MM.1S (cell line): ENCODE measurements at regions not wholly inside any gene's neighbourhood (a gene's known extent, or its start where the extent isn't known, plus 50 kb on each side); places are given as distances from the start of the nearest gene placed in this dataset.
"Not testable (repeated sequence)": the region's sequence is repeated elsewhere in the genome, so short reads cannot be mapped to it uniquely, and the experiment has no call there.

Source experiments
- DNase-seq: peaks from one replicate; pipeline ENCODE4 v3.0.0-alpha.2; 2015
- H2AFZ ChIP-seq: fragments of 300-600 bp; sonication (generic); 2 replicates; pipeline ENCODE4 v1.6.0; 2016; ENCODE audit warnings: antibody characterized with exemption, low read length
- H3F3A ChIP-seq: fragments of 300-600 bp; sonication (generic); 2 replicates; pipeline ENCODE4 v1.6.1; 2016; ENCODE audit warnings: mild to moderate bottlenecking, antibody characterized with exemption, low read length, moderate library complexity, mixed read lengths; ENCODE audit not compliant: insufficient read depth
- H3K27ac ChIP-seq: fragments of 300-600 bp; sonication (generic); 2 replicates; pipeline ENCODE4 v1.5.1; 2016; ENCODE audit warnings: mild to moderate bottlenecking, low read length
- H3K27me3 ChIP-seq: fragments of 300-600 bp; sonication (generic); replicated peaks from 2 replicates; pipeline ENCODE4 v1.6.0; 2016; ENCODE audit warnings: low read length; ENCODE audit not compliant: insufficient read depth
- H3K36me3 ChIP-seq: fragments of 300-600 bp; sonication (generic); replicated peaks from 2 replicates; pipeline ENCODE4 v1.6.1; 2016; ENCODE audit warnings: mild to moderate bottlenecking, low read length, mixed read lengths; ENCODE audit not compliant: insufficient read depth
- H3K4me1 ChIP-seq: fragments of 300-600 bp; sonication (generic); 2 replicates; pipeline ENCODE4 v1.6.1; 2016; ENCODE audit warnings: low read length, mixed read lengths
- H3K4me2 ChIP-seq: fragments of 300-600 bp; sonication (generic); 2 replicates; pipeline ENCODE4 v1.6.0; 2016; ENCODE audit warnings: low read depth, low read length
- H3K4me3 ChIP-seq: fragments of 300-600 bp; sonication (generic); 2 replicates; pipeline ENCODE4 v1.5.1; 2016; ENCODE audit warnings: low read length, mixed read lengths
- H3K79me2 ChIP-seq: fragments of 300-600 bp; sonication (generic); 2 replicates; pipeline ENCODE4 v1.6.1; 2016; ENCODE audit warnings: mixed run types, low read length, mixed read lengths
- H3K9ac ChIP-seq: fragments of 300-600 bp; sonication (generic); 2 replicates; pipeline ENCODE4 v1.6.1; 2016; ENCODE audit warnings: low read length, mixed read lengths
- H3K9me2 ChIP-seq: fragments of 300-600 bp; sonication (generic); replicated peaks from 2 replicates; pipeline ENCODE4 v1.6.1; 2016; ENCODE audit warnings: mild to moderate bottlenecking, low read length, mixed read lengths; ENCODE audit not compliant: insufficient read depth
- H3K9me3 ChIP-seq: fragments of 300-600 bp; sonication (generic); replicated peaks from 2 replicates; pipeline ENCODE4 v1.6.1; 2016; ENCODE audit warnings: mild to moderate bottlenecking, low read length, mixed read lengths; ENCODE audit not compliant: insufficient read depth
- H4K20me1 ChIP-seq: fragments of 300-600 bp; sonication (generic); 2 replicates; pipeline ENCODE4 v1.6.1; 2016; ENCODE audit warnings: mild to moderate bottlenecking, low read length, moderate library complexity, mixed read lengths; ENCODE audit not compliant: insufficient read depth
- EZH2 ChIP-seq: fragments of 300-600 bp; sonication (generic); optimal IDR thresholded peaks from 2 replicates; pipeline ENCODE3; 2017; ENCODE audit warnings: low read depth, mild to moderate bottlenecking, antibody characterized with exemption, low read length, mixed read lengths
- EZH2phosphoT487 ChIP-seq: fragments of 300-600 bp; sonication (generic); IDR thresholded peaks from 2 replicates; pipeline ENCODE4 v1.6.1; 2018; ENCODE audit warnings: antibody characterized with exemption, low read length
- TF ChIP-seq, protein P1 (sequence below): fragments of 300-600 bp; sonication (generic); IDR thresholded peaks from 2 replicates; pipeline ENCODE4 v1.5.1; 2016; ENCODE audit warnings: antibody characterized with exemption, low read length, mixed read lengths

DNA sequence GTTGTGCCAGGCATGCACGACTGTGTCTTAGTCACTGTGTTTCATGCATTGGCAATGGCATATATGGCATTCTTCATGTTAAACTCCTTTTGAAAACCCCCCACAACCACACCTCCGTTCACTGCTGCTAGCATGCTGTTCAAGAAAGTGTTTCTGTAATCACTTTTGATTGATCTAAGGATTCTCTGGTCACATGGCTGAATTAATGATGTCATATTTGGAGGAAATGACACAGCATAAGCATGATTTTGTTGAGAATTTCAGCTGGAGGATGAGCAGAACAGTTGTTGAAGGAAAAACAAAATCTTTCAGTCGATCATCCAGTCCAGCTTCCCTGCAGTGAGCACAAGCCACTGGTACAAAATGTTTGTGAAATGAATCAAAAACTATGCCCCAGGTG lies 203.5 kb upstream of the ECI2 start:
- H3K4me2 ChIP-seq: no peak overlapping the region
- no peaks in the 10 kb centered on the region for H3K27me3 ChIP-seq
- no peaks in the 10 kb centered on the region for H4K20me1 ChIP-seq
- H3K36me3 ChIP-seq: no peaks in the 10 kb centered on the region
- TF ChIP-seq EZH2: no peak
- TF ChIP-seq, protein P1, sequence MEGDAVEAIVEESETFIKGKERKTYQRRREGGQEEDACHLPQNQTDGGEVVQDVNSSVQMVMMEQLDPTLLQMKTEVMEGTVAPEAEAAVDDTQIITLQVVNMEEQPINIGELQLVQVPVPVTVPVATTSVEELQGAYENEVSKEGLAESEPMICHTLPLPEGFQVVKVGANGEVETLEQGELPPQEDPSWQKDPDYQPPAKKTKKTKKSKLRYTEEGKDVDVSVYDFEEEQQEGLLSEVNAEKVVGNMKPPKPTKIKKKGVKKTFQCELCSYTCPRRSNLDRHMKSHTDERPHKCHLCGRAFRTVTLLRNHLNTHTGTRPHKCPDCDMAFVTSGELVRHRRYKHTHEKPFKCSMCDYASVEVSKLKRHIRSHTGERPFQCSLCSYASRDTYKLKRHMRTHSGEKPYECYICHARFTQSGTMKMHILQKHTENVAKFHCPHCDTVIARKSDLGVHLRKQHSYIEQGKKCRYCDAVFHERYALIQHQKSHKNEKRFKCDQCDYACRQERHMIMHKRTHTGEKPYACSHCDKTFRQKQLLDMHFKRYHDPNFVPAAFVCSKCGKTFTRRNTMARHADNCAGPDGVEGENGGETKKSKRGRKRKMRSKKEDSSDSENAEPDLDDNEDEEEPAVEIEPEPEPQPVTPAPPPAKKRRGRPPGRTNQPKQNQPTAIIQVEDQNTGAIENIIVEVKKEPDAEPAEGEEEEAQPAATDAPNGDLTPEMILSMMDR: no peak
- TF ChIP-seq EZH2phosphoT487: no peak
- H3K9me2 ChIP-seq: no peaks in the 10 kb centered on the region
- no peaks in the 10 kb centered on the region for H3F3A ChIP-seq
- H3K9ac ChIP-seq: no peak overlapping the region
- no peak overlapping the region for H3K4me3 ChIP-seq
- DNase-seq: no peak
- no peak overlapping the region for H2AFZ ChIP-seq
- H3K27ac ChIP-seq: no peak overlapping the region
- H3K79me2 ChIP-seq: no peaks in the 10 kb centered on the region
- no peaks in the 10 kb centered on the region for H3K4me1 ChIP-seq
- no peaks in the 10 kb centered on the region for H3K9me3 ChIP-seq

DNA sequence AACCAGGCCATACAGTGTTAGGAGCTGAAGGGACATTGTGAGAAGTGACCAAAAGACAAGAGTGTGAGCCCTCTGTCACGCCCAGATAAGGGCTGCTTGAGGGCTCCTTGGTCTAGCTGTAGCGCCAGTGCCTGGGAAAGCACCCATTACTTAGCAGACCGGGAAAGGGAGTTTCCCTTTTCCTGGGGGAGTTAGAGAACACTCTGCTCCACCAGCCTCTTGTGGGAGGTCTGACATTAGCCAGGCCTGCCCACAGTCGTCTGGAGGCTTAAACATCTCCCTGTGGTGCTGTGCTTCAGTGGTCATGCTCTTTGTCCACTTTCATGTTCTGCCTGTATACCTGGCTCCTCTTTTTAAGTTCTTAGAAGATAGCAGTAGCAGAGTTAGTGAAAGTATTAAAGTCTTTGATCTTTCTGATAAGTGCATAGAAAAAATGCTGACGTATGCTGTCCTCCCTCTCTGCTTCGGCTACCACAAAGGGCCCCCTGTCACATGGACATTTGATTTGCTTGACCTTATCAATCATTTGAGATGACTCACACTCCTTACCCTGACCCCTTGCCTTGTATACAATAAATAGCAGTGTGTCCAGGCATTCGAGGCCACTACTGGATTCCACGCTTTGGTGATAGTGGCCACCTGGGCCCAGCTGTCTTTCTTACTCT lies 201.5 kb upstream of the ECI2 start:
- H3K9ac ChIP-seq: no peak overlapping the region
- H4K20me1 ChIP-seq: no peaks in the 10 kb centered on the region
- no peaks in the 10 kb centered on the region for H3K9me3 ChIP-seq
- no peaks in the 10 kb centered on the region for H3F3A ChIP-seq
- H3K4me1 ChIP-seq: no peaks in the 10 kb centered on the region
- H3K27ac ChIP-seq: no peak overlapping the region
- H3K9me2 ChIP-seq: no peaks in the 10 kb centered on the region
- no peak overlapping the region for H2AFZ ChIP-seq
- no peak overlapping the region for H3K4me3 ChIP-seq
- H3K27me3 ChIP-seq: no peaks in the 10 kb centered on the region
- no peaks in the 10 kb centered on the region for H3K79me2 ChIP-seq
- no peak for DNase-seq
- H3K36me3 ChIP-seq: no peaks in the 10 kb centered on the region
- TF ChIP-seq EZH2phosphoT487 (no peak), EZH2 (no peak)
- TF ChIP-seq, protein P1: no peak
- no peak overlapping the region for H3K4me2 ChIP-seq

DNA sequence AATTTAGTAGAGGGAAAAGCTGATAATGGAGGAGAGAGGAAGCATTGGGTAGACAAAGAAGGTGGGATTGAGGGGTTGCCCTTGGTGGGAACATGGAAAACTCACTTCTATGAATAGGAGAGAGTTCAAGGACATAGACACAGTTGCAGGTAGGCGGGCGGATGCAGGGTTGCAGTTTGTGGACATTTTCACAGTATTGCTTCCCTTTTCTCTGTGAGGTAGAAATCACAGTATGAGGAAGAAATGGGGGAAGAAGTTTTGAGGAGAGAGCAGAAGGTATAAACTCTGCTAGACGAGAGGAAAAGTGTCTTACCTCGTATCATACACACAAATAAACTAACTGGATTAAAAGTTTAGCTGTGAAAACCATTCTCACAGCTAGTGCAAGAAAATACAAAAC lies 200.7 kb upstream of the ECI2 start:
- H3K4me2 ChIP-seq: no peak overlapping the region
- no peak overlapping the region for H3K27ac ChIP-seq
- DNase-seq: no peak

DNA sequence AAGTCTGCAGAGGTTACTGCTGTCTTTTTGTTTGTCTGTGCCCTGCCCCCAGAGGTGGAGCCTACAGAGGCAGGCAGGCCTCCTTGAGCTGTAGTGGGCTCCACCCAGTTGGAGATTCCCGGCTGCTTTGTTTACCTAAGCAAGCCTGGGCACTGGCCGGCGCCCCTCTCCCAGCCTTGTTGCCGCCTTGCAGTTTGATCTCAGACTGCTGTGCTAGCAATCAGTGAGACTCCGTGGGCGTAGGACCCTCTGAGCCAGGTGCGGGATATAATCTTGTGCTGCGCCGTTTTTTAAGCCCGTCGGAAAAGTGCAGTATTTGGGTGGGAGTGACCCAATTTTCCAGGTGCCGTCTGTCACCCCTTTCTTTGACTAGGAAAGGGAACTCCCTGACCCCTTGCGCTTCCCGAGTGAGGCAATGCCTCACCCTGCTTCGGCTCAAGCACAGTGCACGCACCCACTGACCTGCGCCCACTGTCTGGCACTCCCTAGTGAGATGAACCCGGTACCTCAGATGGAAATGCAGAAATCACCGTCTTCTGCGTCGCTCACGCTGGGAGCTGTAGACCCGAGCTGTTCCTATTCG lies 198.9 kb upstream of the ECI2 start:
- not testable (repeated sequence) for H4K20me1 ChIP-seq, H3K4me2 ChIP-seq, H3F3A ChIP-seq, H3K4me3 ChIP-seq, H3K79me2 ChIP-seq, H3K9me3 ChIP-seq, H3K27ac ChIP-seq, H3K9ac ChIP-seq, H3K9me2 ChIP-seq, H2AFZ ChIP-seq, H3K27me3 ChIP-seq, DNase-seq, H3K4me1 ChIP-seq, H3K36me3 ChIP-seq

More for the DNA sequence above, 200.7 kb upstream of the ECI2 start:
- H4K20me1 ChIP-seq: no peaks in the 10 kb centered on the region
- H3K9me3 ChIP-seq: no peaks in the 10 kb centered on the region
- no peaks in the 10 kb centered on the region for H3K9me2 ChIP-seq
- H2AFZ ChIP-seq: no peak overlapping the region
- no peaks in the 10 kb centered on the region for H3K4me1 ChIP-seq
- no peak overlapping the region for H3K4me3 ChIP-seq
- no peaks in the 10 kb centered on the region for H3K79me2 ChIP-seq
- no peaks in the 10 kb centered on the region for H3F3A ChIP-seq
- H3K27me3 ChIP-seq: no peaks in the 10 kb centered on the region
- H3K36me3 ChIP-seq: no peaks in the 10 kb centered on the region
- H3K9ac ChIP-seq: no peak overlapping the region
- TF ChIP-seq EZH2 (no peak), EZH2phosphoT487 (no peak)
- TF ChIP-seq, protein P1: no peak
